Heart right ventricle (tissue), 16 donors: ENCODE measurements at regions not wholly inside any gene's neighbourhood (a gene's known extent, or its start where the extent isn't known, plus 50 kb on each side); places are given as distances from the start of the nearest gene placed in this dataset.

ENCODE experiments used
- ATAC-seq, 8 donors: fragments of 200-7000 bp; cut with Tn5 transposase; one replicate each; pipeline ENCODE4 v1.9.1; 2020; ENCODE audit warnings: mild to moderate bottlenecking in 8 of 8, moderate library complexity in 8 of 8, moderate number of reproducible peaks in 1 of 8
- DNase-seq, 2 donors: peaks; one replicate each; pipeline ENCODE4 v3.0.0-alpha.2; 2020
- H3K27ac ChIP-seq, 10 donors: fragments of 200-600 bp; sonication (generic) in 2 of 10; one replicate each; pipeline versions ENCODE4 v1.5.0 to v1.8.0; 2020 to 2022; ENCODE audit warnings: mild to moderate bottlenecking in 3 of 10
- H3K27me3 ChIP-seq, 7 donors: fragments of 200-600 bp; one replicate each; pipeline ENCODE4 v1.8.0; 2021 to 2022; ENCODE audit warnings: mild to moderate bottlenecking in 2 of 7
- H3K36me3 ChIP-seq, 9 donors: fragments of 200-600 bp; sonication (generic) in 1 of 9; one replicate each; pipeline versions ENCODE4 v1.5.0 to v1.8.0; 2020 to 2022; ENCODE audit warnings: mild to moderate bottlenecking in 2 of 9
- H3K4me1 ChIP-seq, 9 donors: fragments of 200-600 bp; sonication (generic) in 1 of 9; one replicate each; pipeline versions ENCODE4 v1.5.0 to v1.8.0; 2020 to 2022; ENCODE audit warnings: mild to moderate bottlenecking in 4 of 9
- H3K4me3 ChIP-seq, 10 donors: fragments of 200-600 bp; sonication (generic) in 2 of 10; one replicate each; pipeline versions ENCODE4 v1.5.0 to v1.8.0; 2020 to 2022; ENCODE audit warnings: mild to moderate bottlenecking in 7 of 10, moderate library complexity in 2 of 10
- H3K9me3 ChIP-seq, 11 donors: fragments of 200-600 bp in 10 of 11; sonication (generic) in 2 of 11; one replicate each; pipeline versions ENCODE4 v1.5.0 to v1.8.0; 2013 to 2022; ENCODE audit warnings: mild to moderate bottlenecking in 2 of 11, control low read depth in 1 of 11, moderate library complexity in 1 of 11
- WGBS, 2 donors: extraction: QIAGEN DNeasy Blood & Tissue Kit; methylation state at CpG; one replicate each; pipeline ENCODE4 v1.1.7; 2013; ENCODE audit warnings: inconsistent platforms in 1 of 2; 5-methylcytosine and 5-hydroxymethylcytosine counted together
- intact Hi-C, 10 donors: fragments of 100-400 bp; cut with DNase I; formaldehyde crosslinking; loops; one replicate each; pipeline versions ENCODE4 v1.11.1 to v1.14.2; 2022
- TF ChIP-seq, protein P1 (sequence below), 9 donors: fragments of 200-600 bp; sonication (generic) in 2 of 9; IDR thresholded peaks; one replicate each; pipeline versions ENCODE4 v1.5.0 to v1.8.0; 2021 to 2022; ENCODE audit warnings: antibody characterized with exemption in 9 of 9, mild to moderate bottlenecking in 5 of 9, moderate library complexity in 1 of 9
- donor health status: Arrhythmogenic right ventricular cardiomyopathy.
- donor health status: ischemic (EF 13 %, LVEDD 7.1; RV severe dilation, severe dysfunction).
- donor health status: healthy with polysubstance abuse.
- donor health status: DM: no; HTN: yes; CAD: no.
- donor health status: DM: no; HTN: no; CAD: no.
- donor health status: ischemic (EF 25% LVEDD 6.9; RV normal size, moderate dysfunction).
- donor health status: ischemic (EF 25% LVEDD 5.7; RV mildly dilated, moderate dysfunction).
- donor health status: healthy.
- donor health status: DM: yes; HTN: yes; CAD: no.
- donor health status: Ischemic cardiomyopathy.
- donor health status: ischemic (EF 35%, LVEDD 5.7; RV mildly dilated, moderate dysfunction).
- donor health status: nonischemic (EF 11% LVEDD 7.7; RV severe dilation, severe dysfunction).
- donor health status: DM: yes; HTN: yes; CAD: no.
- donor health status: PGD.
- donor health status: ischemic (EF 29% LVEDD 5.4; RV normal size, mild dysfunction).
- donor health status: nonischemic (EF 23%, LVEDD 6.1; RV moderate dilation, normal function).

DNA sequence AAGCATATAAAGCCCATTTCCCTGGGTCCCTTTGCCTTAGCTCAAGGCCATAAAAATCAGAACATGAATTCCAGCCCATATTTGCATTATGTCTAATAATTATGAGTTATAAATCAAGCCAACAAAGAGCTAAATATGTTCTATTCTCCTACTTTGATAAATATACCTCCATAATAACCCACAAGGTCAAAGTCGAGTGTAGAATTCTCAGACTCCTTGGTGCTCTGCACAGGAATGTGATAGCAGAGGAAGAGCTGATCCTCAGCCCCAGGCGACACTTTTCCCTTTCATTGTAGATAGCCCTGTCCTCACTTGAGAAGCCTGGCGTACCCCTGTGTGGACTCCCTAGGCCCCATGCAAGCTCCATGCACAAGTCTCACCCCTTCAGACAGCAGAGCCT lies 85.6 kb downstream of the CASP3 start:
- no peak overlapping the region for H3K27ac ChIP-seq
- WGBS, 2 donors = 76 to 83% methylated on average over 3 of the region's 3 CpGs
- no peak overlapping the region for H3K4me3 ChIP-seq
- no peaks in the 10 kb centered on the region for H3K36me3 ChIP-seq
- H3K27me3 ChIP-seq = no peaks in the 10 kb centered on the region
- H3K4me1 ChIP-seq = peaks cover 0 to 6% (median 3%) of the 10 kb centered on the region in 9 donors
- DNase-seq = no peak
- intact Hi-C loops = no loop called here
- no peaks in the 10 kb centered on the region for H3K9me3 ChIP-seq
- TF ChIP-seq, protein P1, sequence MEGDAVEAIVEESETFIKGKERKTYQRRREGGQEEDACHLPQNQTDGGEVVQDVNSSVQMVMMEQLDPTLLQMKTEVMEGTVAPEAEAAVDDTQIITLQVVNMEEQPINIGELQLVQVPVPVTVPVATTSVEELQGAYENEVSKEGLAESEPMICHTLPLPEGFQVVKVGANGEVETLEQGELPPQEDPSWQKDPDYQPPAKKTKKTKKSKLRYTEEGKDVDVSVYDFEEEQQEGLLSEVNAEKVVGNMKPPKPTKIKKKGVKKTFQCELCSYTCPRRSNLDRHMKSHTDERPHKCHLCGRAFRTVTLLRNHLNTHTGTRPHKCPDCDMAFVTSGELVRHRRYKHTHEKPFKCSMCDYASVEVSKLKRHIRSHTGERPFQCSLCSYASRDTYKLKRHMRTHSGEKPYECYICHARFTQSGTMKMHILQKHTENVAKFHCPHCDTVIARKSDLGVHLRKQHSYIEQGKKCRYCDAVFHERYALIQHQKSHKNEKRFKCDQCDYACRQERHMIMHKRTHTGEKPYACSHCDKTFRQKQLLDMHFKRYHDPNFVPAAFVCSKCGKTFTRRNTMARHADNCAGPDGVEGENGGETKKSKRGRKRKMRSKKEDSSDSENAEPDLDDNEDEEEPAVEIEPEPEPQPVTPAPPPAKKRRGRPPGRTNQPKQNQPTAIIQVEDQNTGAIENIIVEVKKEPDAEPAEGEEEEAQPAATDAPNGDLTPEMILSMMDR (IDR thresholded peaks at IDR 0.05) = no peak
- ATAC-seq = no peak

DNA sequence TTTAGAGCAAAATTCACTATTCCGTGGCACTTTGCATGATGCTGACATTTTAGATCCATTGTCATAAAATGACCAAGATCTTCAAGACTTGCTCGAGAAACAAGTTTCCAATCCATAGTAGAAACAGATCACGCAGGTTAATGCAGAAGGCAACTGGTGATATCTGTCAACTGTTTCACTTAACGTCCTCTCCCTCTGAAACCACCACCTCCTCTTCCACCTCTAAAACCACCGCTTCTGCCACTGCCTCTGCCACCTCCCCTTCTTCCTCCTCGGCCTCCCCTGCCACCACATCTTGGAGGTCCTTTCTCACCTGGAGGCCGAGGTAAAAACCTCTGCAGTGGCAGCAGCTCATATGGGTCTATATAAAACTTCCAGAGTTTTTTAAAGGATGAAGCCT lies 84.6 kb upstream of the IRF2 start:
- Histone ChIP-seq H3K27me3 (no peaks in the 10 kb centered on the region), H3K9me3 (no peaks in the 10 kb centered on the region), H3K27ac (no peak overlapping the region), H3K4me3 (no peak overlapping the region), H3K4me1 (no peaks in the 10 kb centered on the region), H3K36me3 (no peaks in the 10 kb centered on the region)
- 78 to 80% methylated on average over 7 of the region's 7 CpGs for WGBS, 2 donors
- TF ChIP-seq, protein P1 (IDR thresholded peaks at IDR 0.05) = no peak
- intact Hi-C loops = no loop called here
- ATAC-seq = no peak
- no peak for DNase-seq

DNA sequence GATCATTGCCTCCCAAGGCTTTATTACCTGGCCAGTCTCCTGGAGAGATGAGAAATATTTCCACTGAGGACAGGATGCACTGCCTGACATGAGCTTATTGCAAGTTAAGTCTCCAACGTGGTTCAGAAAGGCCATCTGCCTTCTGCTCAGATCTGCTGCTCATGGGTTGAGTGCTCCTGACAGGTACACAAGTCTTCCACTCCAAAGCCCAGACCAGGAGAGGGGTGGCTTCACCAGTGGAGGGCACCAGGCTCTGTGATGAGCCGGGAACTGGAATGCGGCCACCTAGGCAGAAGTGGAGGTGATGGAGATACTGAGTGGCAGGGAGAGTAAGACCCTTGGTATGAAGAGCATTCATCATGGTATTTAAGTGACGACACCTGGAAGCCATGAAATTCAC lies 79.5 kb upstream of the IRF2 start:
- Histone ChIP-seq H3K27me3 (no peaks in the 10 kb centered on the region), H3K4me3 (no peak overlapping the region), H3K4me1 (no peaks in the 10 kb centered on the region), H3K27ac (no peak overlapping the region), H3K9me3 (no peaks in the 10 kb centered on the region), H3K36me3 (no peaks in the 10 kb centered on the region)
- DNase-seq (no peak), ATAC-seq (no peak)
- TF ChIP-seq, protein P1 (IDR thresholded peaks at IDR 0.05) = no peak
- WGBS, 2 donors = 85 to 87% methylated on average over 4 of the region's 4 CpGs
- intact Hi-C loops = no loop called here

DNA sequence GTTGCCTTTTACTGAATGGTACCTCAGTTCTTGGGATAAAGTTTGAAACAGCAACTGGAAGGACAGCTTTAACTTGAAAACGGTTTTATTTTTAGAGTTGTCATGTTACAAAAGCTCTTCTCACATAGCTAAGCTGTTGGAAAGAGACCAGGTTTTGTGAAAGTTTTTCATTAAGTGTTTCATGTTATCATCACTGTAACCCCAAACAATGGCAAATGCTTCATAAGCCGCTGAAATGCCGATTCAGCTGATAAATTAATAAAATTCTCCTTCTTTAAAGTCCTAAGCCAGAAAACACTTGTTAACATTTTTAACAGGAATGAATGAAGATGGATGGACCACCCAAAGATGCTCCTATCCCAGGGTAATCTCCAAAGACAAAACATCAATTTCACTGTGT lies 76.1 kb upstream of the IRF2 start:
- no peaks in the 10 kb centered on the region for H3K9me3 ChIP-seq
- ATAC-seq (no peak), DNase-seq (no peak)
- H3K36me3 ChIP-seq = no peaks in the 10 kb centered on the region
- TF ChIP-seq, protein P1 (IDR thresholded peaks at IDR 0.05) = no peak
- peaks cover 0 to 5% (median 0%) of the 10 kb centered on the region in 9 donors for H3K4me1 ChIP-seq
- no peak overlapping the region for H3K4me3 ChIP-seq
- intact Hi-C loops = no loop called here
- no peak overlapping the region for H3K27ac ChIP-seq
- H3K27me3 ChIP-seq = no peaks in the 10 kb centered on the region
- 34 to 44% methylated on average over 3 of the region's 3 CpGs for WGBS, 2 donors
